ENCODE measurements at regions not wholly inside any gene's neighbourhood (a gene's known extent, or its start where the extent isn't known, plus 50 kb on each side); places are given as distances from the start of the nearest gene placed in this dataset.

DNA sequence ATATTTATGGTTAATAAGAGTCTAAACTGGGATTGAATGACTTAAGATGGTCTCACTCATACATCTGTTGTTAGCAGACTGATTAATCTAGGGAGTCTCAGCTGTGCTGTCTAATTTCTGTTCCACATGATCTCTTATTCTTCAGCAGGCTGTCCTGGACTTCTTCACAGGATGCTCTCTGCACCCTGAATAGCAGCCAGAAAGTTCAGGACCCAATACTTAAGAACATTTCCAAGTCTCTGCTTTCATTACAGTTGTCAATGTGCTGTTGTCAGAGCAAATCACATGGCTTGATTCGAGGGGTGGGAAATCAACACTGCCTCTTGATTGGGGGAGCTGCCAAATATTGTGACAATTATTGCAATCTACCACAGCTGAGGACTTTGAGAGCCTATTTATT, 627.1 kb upstream of the SLC8A1 start:
- no peak for DNase-seq

DNA sequence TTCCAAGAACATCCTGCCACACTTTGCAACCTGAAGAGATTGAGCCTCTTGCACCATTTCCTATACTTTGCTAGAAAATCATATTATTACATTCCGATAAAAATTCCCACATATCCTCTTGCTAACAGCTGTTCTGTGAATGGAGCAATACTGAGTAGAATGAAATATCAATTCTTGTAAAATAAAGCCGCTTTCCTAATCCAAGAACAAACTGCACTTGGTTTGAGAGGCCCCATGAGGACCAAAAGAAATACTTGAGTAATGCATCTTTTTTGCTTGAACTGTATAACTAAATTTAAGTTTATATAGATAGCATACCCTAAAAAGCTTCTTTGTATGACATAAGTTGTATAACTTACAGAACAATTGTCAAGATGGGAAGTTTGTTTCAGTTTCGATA, 632.4 kb upstream of the SLC8A1 start:
- no peak for DNase-seq

DNA sequence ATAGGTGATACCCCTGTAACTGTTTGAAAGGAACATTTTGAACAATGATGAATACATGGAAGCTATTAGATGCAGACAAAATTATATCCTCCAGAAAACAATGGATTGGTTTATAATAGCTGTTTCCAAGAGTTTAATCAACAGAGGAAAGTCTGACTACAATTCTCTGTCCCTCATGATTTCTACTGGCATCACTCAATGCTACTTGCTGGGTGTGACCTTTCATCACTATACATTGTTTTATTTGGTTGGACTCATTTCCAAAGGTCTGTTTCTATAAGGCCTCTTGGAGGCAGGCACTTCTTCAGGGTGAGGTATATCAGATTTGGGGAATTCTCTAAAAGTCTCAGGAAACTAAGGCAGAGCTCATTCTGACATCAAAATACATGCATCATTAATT, 636.1 kb upstream of the SLC8A1 start:
- no peak for DNase-seq

DNA sequence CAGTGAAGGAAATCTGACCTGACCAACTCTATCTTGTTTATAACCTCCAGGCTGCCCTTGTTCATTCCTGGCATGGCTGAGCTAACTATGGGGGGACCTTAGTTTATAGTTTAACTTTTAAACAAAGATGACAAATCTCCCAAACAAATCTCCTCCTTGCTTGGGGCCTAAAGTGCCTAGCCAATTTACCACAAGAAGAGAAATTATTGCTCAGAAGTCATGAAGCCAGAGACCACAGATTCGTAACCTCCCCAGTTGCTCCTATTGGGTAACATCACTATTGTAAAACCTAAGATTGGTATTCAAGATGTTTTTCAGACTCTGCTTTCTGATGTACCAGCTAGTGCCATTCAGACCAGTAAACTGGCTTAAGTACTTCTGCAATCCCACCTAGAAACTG, 649.4 kb upstream of the SLC8A1 start:
- DNase-seq: no peak

DNA sequence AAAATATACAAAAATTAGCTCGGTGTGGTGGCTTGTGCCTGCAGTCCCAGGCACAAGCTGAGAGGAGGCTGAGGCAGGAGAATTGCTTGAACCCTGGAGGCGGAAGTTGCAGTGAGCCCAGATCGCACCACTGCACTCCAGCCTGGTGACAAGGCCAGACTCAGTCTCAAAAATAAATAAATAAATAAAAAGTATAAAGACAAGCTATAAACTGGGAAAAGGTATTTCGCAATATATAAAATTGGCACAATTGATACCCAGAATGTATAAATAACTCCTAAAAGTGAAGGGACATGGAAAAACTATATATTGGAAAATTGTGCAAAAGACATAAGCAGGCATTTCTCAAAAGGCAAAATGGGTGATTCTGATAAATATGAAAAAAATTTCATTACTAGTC, 657.9 kb upstream of the SLC8A1 start:
- no peak for DNase-seq

- DNase-seq: no peak
Measured at GRCh38 chr2:41111836-41112627, 660.1 kb upstream of the SLC8A1 start.

DNA sequence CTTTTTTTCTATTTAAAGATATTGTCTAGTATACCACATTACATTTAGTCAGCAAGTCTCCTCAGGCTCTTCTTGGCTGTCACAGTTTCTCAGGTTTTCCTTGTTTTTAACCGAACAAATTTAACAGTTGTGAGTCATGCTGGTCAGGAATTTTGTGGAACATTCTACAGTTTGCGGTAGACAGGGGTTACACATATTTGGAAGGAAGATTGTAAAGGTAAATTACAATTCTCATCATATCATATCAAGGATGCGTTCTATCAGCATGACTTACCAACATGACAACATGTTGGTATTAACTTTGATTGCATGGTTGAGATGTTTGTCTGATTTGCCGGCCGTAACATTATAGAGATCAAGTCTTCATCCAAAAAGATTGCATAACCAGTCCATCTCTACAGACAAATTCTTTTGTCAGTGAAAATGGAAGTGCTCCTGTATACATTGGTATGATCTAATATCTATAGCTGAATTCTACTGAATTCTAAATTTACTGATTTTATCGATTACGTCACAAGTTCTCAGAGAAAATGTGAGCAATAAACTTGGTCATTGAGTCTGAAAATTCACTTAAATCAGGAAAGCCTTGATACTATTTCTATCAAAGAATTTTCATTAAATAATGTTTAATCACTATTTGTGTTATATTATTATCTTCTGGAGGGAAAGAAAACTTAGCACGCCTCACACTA, 664.4 kb upstream of the SLC8A1 start:
- DNase-seq: no peak

GRCh38 chr2:41119489-41119888, 667.6 kb upstream of the SLC8A1 start:
- no peak for DNase-seq

DNA sequence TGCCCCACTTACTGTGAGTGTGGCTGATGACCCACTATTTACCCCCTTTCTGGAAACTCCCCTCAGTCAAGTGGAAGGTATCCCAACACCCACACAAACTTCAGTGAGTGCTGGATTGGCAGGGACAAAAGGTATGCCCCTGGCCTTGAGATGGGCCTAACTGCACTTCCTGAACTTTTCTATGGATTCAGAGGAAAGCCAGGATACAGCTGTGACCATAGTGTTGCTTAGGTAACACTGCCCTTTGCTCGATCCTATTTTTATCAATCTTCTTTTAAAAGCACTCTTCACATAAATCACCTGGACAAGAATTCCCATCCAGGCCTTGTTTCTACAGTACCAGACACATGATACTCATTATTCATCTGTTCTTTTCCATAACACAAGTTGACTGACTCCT, 671.5 kb upstream of the SLC8A1 start:
- DNase-seq: no peak

DNA sequence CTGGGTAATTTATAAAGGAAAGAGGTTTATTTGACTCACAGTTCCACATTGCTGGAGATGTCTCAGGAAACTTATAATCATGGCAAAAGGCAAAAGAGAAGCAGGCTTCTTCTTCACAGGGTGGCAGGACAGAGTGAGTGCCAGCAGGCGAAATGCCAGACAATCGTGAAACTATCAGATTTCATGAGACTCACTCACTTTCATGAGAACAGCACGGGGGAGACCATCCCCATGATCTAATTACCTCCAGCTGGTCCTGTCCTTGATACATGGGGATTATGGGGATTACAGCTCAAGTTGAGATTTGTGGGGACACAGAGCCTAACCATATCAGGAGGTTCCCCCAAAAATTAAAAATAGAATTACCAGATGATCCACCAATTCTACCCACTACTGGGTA, 675.5 kb upstream of the SLC8A1 start:
- peak; percentile 1 for DNase-seq

DNA sequence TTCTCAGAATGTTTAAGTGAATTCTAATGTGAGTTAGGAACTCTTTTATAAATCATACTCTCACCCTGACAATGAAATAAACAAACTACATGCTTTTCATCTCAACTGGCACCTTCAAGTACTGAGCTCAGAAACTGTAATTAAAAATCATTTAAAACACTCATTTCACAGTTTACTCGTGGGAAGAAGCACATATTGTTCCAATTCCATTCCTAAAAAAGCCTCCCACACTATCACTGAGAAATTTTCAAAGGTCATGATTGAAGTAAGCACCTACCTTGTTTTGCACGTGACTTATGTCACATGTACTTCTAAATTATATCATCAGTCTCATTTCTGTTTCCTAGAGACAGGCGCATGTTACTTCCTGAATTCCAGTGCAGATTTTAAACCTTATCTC, 678.1 kb upstream of the SLC8A1 start:
- DNase-seq: no peak

GRCh38 chr2:41137031-41137430, 685.1 kb upstream of the SLC8A1 start:
- no peak for DNase-seq

DNA sequence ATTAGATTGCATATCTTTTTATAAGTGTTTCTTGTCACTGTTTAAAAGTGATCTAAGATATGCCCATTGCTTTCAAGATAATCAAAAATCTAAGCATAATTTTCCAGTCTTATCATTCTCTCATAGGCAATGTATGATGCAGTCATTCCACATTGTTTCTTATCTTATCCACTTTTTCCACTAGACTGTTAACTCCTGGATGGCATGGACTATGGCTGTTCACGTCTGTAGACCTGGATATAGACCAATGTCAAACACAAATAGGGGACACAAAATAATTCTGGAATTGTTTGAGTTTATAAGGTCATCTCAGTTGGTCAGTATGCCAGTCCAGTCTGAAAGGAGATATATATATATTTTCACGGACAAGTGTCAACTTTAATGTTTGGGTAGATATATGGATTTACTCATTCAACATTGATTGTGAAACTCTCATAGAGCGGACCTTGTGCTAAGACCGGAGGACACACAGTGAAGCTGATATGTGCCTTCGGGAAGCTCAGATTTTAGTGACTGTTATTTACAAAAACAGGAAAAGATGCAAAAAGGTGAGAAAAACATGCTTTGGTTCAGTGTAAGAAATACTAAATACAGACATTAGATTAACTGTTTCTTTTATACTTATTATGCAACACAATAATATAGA, 689.4 kb upstream of the SLC8A1 start:
- no peak for DNase-seq

DNA sequence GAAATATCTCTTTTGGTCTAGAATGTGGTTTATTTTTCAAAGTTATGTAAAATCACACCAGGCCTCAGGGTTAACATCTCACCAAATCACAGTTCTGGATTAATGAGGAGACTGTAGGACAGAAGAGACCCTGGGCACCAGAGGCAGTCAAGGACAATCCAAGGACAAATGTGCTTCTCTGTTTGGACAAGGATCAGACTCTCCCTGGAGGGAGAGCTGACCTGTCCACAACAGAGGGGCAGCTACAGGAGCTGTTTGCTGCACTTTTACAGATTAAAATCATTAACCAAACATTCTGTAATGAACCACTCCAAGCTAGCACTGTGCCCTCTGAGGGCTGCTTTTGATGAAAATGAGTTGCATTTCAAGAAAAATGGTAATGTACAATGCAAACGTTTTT, 690.6 kb upstream of the SLC8A1 start:
- no peak for DNase-seq

- DNase-seq: no peak
Measured at GRCh38 chr2:41145066-41145465, 693.2 kb upstream of the SLC8A1 start.

DNA sequence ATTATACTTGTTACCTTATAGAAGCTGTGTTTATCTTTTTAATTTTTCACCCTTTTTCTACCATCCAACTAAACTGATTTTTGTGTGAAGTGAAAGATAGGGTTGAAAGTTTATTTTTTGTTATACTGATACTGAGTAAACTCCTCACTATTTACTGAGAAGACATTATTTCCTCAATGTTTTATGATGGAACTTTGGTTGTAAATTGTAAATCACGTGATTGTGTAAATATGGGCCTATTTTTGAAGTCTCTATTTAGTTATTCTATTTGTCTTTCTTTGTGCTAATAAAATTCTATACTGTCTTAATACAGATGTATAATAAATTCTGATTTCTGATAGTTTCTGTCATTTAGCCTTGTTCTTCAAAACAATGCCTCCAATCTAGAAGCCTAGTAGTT, 697.2 kb upstream of the SLC8A1 start:
- no peak for DNase-seq

DNA sequence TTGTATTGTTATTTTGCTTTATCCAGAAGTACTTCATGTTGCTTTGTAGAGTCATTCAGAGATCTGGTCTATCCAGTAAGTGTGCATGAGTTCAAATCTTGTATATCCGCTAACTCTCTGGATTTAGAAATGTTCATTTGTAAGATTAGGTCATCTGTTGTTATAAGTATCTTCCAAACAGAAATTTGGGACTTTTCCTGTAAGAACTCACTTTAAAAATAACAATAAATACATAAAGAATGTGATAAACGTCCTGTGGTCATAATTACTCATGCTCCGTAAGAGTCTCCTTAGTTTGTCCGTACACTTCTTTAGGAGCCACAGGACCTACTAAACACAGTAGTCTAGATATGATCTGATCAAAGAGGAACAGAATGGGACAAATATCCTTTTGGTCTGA, 699.9 kb upstream of the SLC8A1 start:
- no peak for DNase-seq

DNA sequence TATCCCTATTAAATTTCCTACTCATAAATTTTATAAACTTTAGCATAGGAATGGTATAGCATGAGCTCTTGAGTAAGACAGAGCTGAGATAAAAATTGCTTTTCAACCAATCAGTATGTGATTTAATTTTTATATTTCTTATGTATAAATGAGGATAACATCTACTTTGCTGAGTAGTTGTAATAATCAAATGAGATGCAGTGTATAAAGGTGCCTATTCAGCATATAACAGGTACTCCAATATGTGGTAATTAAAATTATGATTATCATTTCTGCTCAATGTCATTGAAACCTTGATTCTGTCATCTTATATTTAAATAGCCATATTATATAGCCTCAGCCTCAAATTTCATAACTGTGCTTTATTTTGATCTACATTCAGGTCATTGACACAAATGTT, 700.4 kb upstream of the SLC8A1 start:
- no peak for DNase-seq

GRCh38 chr2:41160439-41160838, 708.5 kb upstream of the SLC8A1 start:
- no peak for DNase-seq

DNA sequence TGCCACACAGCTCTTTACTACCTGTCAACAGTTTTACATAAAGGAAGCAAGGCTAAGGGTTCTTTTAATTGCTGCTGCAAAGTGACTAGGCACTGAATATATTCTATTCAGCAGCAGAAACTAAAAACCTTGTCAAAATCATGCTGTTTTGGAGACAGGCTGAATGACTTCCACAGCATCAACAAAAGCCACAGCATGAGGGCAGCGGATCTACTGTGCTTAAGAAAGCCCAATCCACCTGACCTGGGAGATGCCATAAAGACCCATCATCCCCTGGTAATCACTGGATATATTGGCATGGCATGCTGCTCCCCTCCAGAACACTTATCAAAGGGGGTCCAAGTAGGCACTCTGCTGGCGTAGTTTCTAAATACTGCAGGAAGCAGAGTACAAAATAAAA, 715.1 kb upstream of the SLC8A1 start:
- DNase-seq: no peak

DNA sequence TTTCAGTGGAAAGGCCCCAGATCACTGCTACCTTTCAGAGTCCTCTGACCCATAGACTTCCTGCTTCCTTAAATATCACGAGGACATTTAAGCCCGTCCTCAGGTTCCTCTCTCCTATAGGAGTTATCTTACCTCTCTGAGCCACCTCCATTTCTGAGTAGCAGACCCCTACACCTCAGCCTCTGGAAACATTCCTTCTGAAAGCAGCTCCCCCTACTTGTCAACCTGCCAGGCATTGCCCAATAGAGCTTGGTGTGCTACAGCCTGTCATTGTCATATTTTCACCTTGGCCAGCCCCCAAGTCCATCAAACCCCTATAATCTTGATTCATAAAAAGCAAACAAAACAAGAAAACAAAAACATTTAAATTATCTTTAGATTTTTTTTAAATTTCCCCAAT, 717.9 kb upstream of the SLC8A1 start:
- DNase-seq: no peak

GRCh38 chr2:41170589-41170988, 718.7 kb upstream of the SLC8A1 start:
- DNase-seq: no peak

- DNase-seq: no peak
Measured at GRCh38 chr2:41180387-41180786, 728.5 kb upstream of the SLC8A1 start.

- DNase-seq: peak; percentile 27
Measured at GRCh38 chr2:41182961-41183360, 731.1 kb upstream of the SLC8A1 start.
